ENCODE measurements at regions not wholly inside any gene's neighbourhood (a gene's known extent, or its start where the extent isn't known, plus 50 kb on each side); places are given as distances from the start of the nearest gene placed in this dataset.

DNA sequence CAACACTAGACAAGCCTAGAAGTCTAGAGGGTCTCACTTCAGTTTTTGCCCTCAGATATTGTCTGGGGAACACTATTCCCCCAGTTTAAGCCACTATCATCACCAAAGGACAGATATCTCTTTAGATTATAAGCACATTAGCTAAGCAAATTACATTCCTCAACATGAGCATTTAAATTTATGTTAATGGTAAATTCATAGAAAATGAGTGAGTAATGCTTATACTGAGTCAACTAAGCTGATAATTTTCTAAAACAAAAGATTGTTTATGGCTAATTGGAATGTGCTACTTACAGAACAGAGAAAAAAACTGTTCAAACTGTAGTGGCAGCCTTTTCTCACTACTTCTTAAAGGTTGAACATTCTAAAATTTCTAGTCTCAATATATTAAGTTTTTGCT is 290.2 kb downstream of the SLITRK1 start:
- Histone ChIP-seq H3K36me3 (ENCODE audit: insufficient read depth, low read length) (no peaks in the 10 kb centered on the region), H3K27me3 (ENCODE audit: control insufficient read depth, insufficient read depth, low read length) (no peaks in the 10 kb centered on the region), H3K4me1 (ENCODE audit: control insufficient read depth, insufficient read depth, low read length) (no peaks in the 10 kb centered on the region), H3K9ac (ENCODE audit: low read depth, low read length) (no peak overlapping the region), H3K4me2 (ENCODE audit: low read length) (no peak overlapping the region), H3K4me3 (ENCODE audit: low read length) (no peak overlapping the region), H3K9me3 (replicated peaks; ENCODE audit: low read length) (no peaks in the 10 kb centered on the region)

GRCh38 chr13:83589814-83590213 is 292.5 kb downstream of the SLITRK1 start:
- no peaks in the 10 kb centered on the region for H3K36me3 ChIP-seq (ENCODE audit: insufficient read depth, low read length)

DNA sequence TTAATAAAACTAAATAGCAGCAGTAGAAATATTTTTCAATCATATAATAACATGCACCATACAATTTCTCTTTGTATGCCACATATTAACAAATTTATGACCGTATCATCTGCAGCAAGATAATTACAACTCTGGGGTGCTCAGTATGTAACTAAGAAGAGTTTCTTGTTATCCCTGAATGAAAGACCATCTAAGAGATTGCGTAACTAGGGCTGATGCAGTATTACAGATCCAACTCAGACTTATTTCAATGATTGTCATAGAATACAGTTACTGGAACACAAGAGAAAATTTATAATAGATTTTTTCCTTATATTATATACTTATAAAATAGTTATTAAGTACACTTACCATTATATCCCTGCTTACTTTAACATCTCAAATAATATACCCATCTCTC is 305.1 kb downstream of the SLITRK1 start:
- no peaks in the 10 kb centered on the region for H3K9me3 ChIP-seq (replicated peaks; ENCODE audit: low read length)
- no peaks in the 10 kb centered on the region for H3K27me3 ChIP-seq (ENCODE audit: control insufficient read depth, insufficient read depth, low read length)
- H3K4me2 ChIP-seq (ENCODE audit: low read length): no peak overlapping the region
- no peaks in the 10 kb centered on the region for H3K4me1 ChIP-seq (ENCODE audit: control insufficient read depth, insufficient read depth, low read length)
- no peak overlapping the region for H3K9ac ChIP-seq (ENCODE audit: low read depth, low read length)
- H3K4me3 ChIP-seq (ENCODE audit: low read length): no peak overlapping the region
- H3K36me3 ChIP-seq (ENCODE audit: insufficient read depth, low read length): no peaks in the 10 kb centered on the region

More at GRCh38 chr13:83589814-83590213, 292.5 kb downstream of the SLITRK1 start:
- H3K4me2 ChIP-seq (ENCODE audit: low read length): no peak overlapping the region
- no peak overlapping the region for H3K4me3 ChIP-seq (ENCODE audit: low read length)
- no peak overlapping the region for H3K9ac ChIP-seq (ENCODE audit: low read depth, low read length)
- no peaks in the 10 kb centered on the region for H3K4me1 ChIP-seq (ENCODE audit: control insufficient read depth, insufficient read depth, low read length)
- H3K9me3 ChIP-seq (replicated peaks; ENCODE audit: low read length): no peaks in the 10 kb centered on the region
- no peaks in the 10 kb centered on the region for H3K27me3 ChIP-seq (ENCODE audit: control insufficient read depth, insufficient read depth, low read length)

GRCh38 chr13:83568019-83568418 is 314.3 kb downstream of the SLITRK1 start:
- Histone ChIP-seq H3K36me3 (ENCODE audit: insufficient read depth, low read length) (no peaks in the 10 kb centered on the region), H3K4me2 (ENCODE audit: low read length) (no peak overlapping the region), H3K4me3 (ENCODE audit: low read length) (no peak overlapping the region), H3K9me3 (replicated peaks; ENCODE audit: low read length) (no peaks in the 10 kb centered on the region), H3K27me3 (ENCODE audit: control insufficient read depth, insufficient read depth, low read length) (no peaks in the 10 kb centered on the region), H3K4me1 (ENCODE audit: control insufficient read depth, insufficient read depth, low read length) (no peaks in the 10 kb centered on the region), H3K9ac (ENCODE audit: low read depth, low read length) (no peak overlapping the region)

DNA sequence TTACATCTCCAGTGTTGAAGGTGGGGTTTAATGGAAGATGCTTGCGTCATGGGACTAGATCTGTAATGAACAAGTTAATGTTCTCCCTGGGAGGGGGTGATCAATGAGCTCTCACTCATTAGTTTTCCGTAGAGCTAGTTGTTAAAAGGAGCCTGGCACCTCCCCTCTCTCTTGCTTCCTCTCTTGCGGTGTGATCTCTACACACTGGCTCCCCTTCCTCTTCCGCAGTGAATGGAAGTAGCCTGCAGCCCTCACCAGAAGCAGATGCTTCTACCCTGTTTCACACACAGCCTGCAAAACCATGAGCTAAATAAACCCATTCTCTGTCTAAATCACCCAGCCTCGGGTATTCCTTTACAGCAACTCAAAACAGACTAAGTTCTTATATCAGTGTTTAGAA is 318.8 kb downstream of the SLITRK1 start:
- Histone ChIP-seq H3K9me3 (replicated peaks; ENCODE audit: low read length) (no peaks in the 10 kb centered on the region), H3K4me2 (ENCODE audit: low read length) (no peak overlapping the region), H3K36me3 (ENCODE audit: insufficient read depth, low read length) (no peaks in the 10 kb centered on the region), H3K4me3 (ENCODE audit: low read length) (no peak overlapping the region), H3K27me3 (ENCODE audit: control insufficient read depth, insufficient read depth, low read length) (no peaks in the 10 kb centered on the region), H3K4me1 (ENCODE audit: control insufficient read depth, insufficient read depth, low read length) (no peaks in the 10 kb centered on the region), H3K9ac (ENCODE audit: low read depth, low read length) (no peak overlapping the region)

DNA sequence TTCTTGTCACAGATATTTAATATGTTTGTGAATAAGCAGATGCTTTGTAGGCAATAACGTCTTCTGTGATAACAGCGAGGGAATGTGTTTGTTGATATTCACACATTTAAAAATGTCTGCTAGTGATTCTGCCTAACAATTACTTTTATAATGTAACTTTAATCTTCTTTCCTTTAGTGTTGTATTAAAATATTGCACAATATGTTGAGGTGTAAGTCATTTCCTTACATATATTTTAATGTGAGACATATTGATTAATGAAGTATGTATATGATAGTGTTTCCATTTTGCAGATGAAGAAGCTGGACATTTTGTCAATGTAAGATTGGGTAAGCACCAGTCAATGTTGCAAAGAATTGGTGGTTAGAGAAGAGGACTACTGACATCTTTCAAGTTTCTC is 324.4 kb downstream of the SLITRK1 start:
- H3K9ac ChIP-seq (ENCODE audit: low read depth, low read length): no peak overlapping the region
- no peaks in the 10 kb centered on the region for H3K4me1 ChIP-seq (ENCODE audit: control insufficient read depth, insufficient read depth, low read length)
- H3K27me3 ChIP-seq (ENCODE audit: control insufficient read depth, insufficient read depth, low read length): no peaks in the 10 kb centered on the region
- no peaks in the 10 kb centered on the region for H3K9me3 ChIP-seq (replicated peaks; ENCODE audit: low read length)
- no peak overlapping the region for H3K4me3 ChIP-seq (ENCODE audit: low read length)
- H3K36me3 ChIP-seq (ENCODE audit: insufficient read depth, low read length): no peaks in the 10 kb centered on the region
- no peak overlapping the region for H3K4me2 ChIP-seq (ENCODE audit: low read length)

- Histone ChIP-seq H3K9ac (ENCODE audit: low read depth, low read length) (no peak overlapping the region), H3K27me3 (ENCODE audit: control insufficient read depth, insufficient read depth, low read length) (no peaks in the 10 kb centered on the region), H3K4me1 (ENCODE audit: control insufficient read depth, insufficient read depth, low read length) (no peaks in the 10 kb centered on the region), H3K9me3 (replicated peaks; ENCODE audit: low read length) (no peaks in the 10 kb centered on the region), H3K4me3 (ENCODE audit: low read length) (no peak overlapping the region), H3K36me3 (ENCODE audit: insufficient read depth, low read length) (no peaks in the 10 kb centered on the region), H3K4me2 (ENCODE audit: low read length) (no peak overlapping the region)
These were observed 332.6 kb downstream of the SLITRK1 start for GRCh38 chr13:83549671-83550070.

GRCh38 chr13:83547043-83547442 is 335.2 kb downstream of the SLITRK1 start:
- no peaks in the 10 kb centered on the region for H3K36me3 ChIP-seq (ENCODE audit: insufficient read depth, low read length)
- no peak overlapping the region for H3K4me2 ChIP-seq (ENCODE audit: low read length)
- H3K4me3 ChIP-seq (ENCODE audit: low read length): no peak overlapping the region
- no peaks in the 10 kb centered on the region for H3K9me3 ChIP-seq (replicated peaks; ENCODE audit: low read length)
- no peak overlapping the region for H3K9ac ChIP-seq (ENCODE audit: low read depth, low read length)
- no peaks in the 10 kb centered on the region for H3K27me3 ChIP-seq (ENCODE audit: control insufficient read depth, insufficient read depth, low read length)
- H3K4me1 ChIP-seq (ENCODE audit: control insufficient read depth, insufficient read depth, low read length): no peaks in the 10 kb centered on the region

DNA sequence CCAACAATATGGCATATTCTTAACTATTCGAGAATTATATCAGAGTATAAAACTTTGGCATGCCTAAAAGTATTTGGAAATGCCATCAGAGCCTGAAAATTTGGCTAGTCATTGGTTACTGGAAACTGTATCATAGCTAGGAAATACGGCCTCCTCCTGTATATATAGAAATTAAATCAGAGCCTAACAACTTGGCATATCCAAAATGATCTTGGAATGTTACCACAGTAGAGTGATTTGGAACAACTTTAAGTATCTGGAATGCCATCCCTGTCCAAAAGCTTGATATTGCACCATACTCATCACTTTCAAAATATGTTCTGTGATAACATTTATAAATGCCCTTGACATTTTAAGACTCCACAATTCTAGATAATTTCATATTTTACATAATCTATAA is 335.8 kb downstream of the SLITRK1 start:
- Histone ChIP-seq H3K9me3 (replicated peaks; ENCODE audit: low read length) (no peaks in the 10 kb centered on the region), H3K4me2 (ENCODE audit: low read length) (no peak overlapping the region), H3K9ac (ENCODE audit: low read depth, low read length) (no peak overlapping the region), H3K4me1 (ENCODE audit: control insufficient read depth, insufficient read depth, low read length) (no peaks in the 10 kb centered on the region), H3K36me3 (ENCODE audit: insufficient read depth, low read length) (no peaks in the 10 kb centered on the region), H3K27me3 (ENCODE audit: control insufficient read depth, insufficient read depth, low read length) (no peaks in the 10 kb centered on the region), H3K4me3 (ENCODE audit: low read length) (no peak overlapping the region)

- Histone ChIP-seq H3K4me2 (ENCODE audit: low read length) (no peak overlapping the region), H3K4me1 (ENCODE audit: control insufficient read depth, insufficient read depth, low read length) (no peaks in the 10 kb centered on the region), H3K9me3 (replicated peaks; ENCODE audit: low read length) (no peaks in the 10 kb centered on the region), H3K36me3 (ENCODE audit: insufficient read depth, low read length) (no peaks in the 10 kb centered on the region), H3K9ac (ENCODE audit: low read depth, low read length) (no peak overlapping the region), H3K27me3 (ENCODE audit: control insufficient read depth, insufficient read depth, low read length) (no peaks in the 10 kb centered on the region), H3K4me3 (ENCODE audit: low read length) (no peak overlapping the region)
These were observed 343.6 kb downstream of the SLITRK1 start for GRCh38 chr13:83538636-83539035.

DNA sequence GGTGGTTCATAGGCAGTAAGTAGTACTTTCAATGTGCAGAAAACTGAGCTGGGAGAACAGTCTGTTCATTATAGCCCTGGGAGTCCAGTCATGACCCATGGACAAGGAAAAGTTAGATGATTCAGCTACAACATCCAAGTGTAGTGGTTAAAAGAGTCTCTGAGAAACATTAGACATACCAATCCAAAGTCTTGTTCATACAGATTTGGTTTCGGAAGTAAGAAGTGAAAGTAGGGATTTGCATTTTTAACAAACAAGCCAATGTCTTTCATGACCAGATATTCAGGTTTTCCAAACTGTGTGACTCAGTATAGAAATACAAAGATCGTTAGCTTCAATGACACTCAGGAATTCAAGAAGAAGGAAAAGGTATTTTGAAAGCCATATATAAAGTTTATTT is 345.3 kb downstream of the SLITRK1 start:
- H3K9me3 ChIP-seq (replicated peaks; ENCODE audit: low read length): no peaks in the 10 kb centered on the region
- no peaks in the 10 kb centered on the region for H3K27me3 ChIP-seq (ENCODE audit: control insufficient read depth, insufficient read depth, low read length)
- H3K4me1 ChIP-seq (ENCODE audit: control insufficient read depth, insufficient read depth, low read length): no peaks in the 10 kb centered on the region
- H3K4me2 ChIP-seq (ENCODE audit: low read length): no peak overlapping the region
- H3K9ac ChIP-seq (ENCODE audit: low read depth, low read length): no peak overlapping the region
- H3K4me3 ChIP-seq (ENCODE audit: low read length): no peak overlapping the region
- H3K36me3 ChIP-seq (ENCODE audit: insufficient read depth, low read length): no peaks in the 10 kb centered on the region

- no peaks in the 10 kb centered on the region for H3K36me3 ChIP-seq (ENCODE audit: insufficient read depth, low read length)
- no peaks in the 10 kb centered on the region for H3K27me3 ChIP-seq (ENCODE audit: control insufficient read depth, insufficient read depth, low read length)
- no peaks in the 10 kb centered on the region for H3K4me1 ChIP-seq (ENCODE audit: control insufficient read depth, insufficient read depth, low read length)
- H3K4me3 ChIP-seq (ENCODE audit: low read length): no peak overlapping the region
- H3K9ac ChIP-seq (ENCODE audit: low read depth, low read length): no peak overlapping the region
- no peak overlapping the region for H3K4me2 ChIP-seq (ENCODE audit: low read length)
- no peaks in the 10 kb centered on the region for H3K9me3 ChIP-seq (replicated peaks; ENCODE audit: low read length)
These were observed 346.1 kb downstream of the SLITRK1 start for GRCh38 chr13:83536153-83536552.

Data from skeletal muscle satellite cell (primary cell).